ENCODE measurements at regions not wholly inside any gene's neighbourhood (a gene's known extent, or its start where the extent isn't known, plus 50 kb on each side); places are given as distances from the start of the nearest gene placed in this dataset.

DNA sequence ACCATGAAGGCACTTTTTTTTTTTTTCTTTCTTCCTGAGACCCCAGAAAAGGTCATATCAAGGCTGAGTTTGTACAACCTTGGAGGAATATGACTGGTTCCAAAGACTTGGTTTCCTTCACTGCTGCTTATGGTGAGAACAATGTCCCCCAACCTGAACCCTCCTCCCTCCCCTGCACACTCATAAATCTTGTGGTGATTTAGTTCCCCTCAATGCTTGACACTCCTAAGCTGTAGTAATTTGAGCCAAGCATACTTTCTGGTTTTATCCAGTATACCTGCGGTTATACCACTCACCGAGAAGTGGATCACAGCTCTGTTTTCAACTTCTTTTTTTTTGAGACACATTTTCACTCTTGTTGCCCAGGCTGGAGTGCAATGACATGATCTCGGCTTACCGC is 149.9 kb upstream of the KLF4 start:
- H4K8ac ChIP-seq (ENCODE audit: low read depth, low read length) = no peak overlapping the region
- H2AK5ac ChIP-seq (ENCODE audit: low read length) = no peak overlapping the region
- H3K27ac ChIP-seq (ENCODE audit: low read depth, low read length) = no peak overlapping the region
- no peak overlapping the region for H2BK5ac ChIP-seq (ENCODE audit: low read depth, low read length, poor library complexity)
- H3K9me3 ChIP-seq (ENCODE audit: insufficient read depth, low read depth, low read length) = no peaks in the 10 kb centered on the region
- H3K18ac ChIP-seq (ENCODE audit: low read length) = no peak overlapping the region
- no peak overlapping the region for H4K91ac ChIP-seq (ENCODE audit: low read depth, low read length)
- no peak for DNase-seq
- no peaks in the 10 kb centered on the region for H3K27me3 ChIP-seq (ENCODE audit: insufficient read depth, low read length)
- H3K4me2 ChIP-seq (ENCODE audit: low read length) = no peak overlapping the region
- no CpG with 5 or more reads among the region's 4 CpGs for WGBS (ENCODE audit: extremely low coverage, insufficient coverage, insufficient read length)
- no peak overlapping the region for H3K4ac ChIP-seq (ENCODE audit: low read depth, low read length)
- no peak overlapping the region for H3K9ac ChIP-seq (ENCODE audit: low read length)
- H2AFZ ChIP-seq (ENCODE audit: insufficient read depth, low read length, poor library complexity) = no peak overlapping the region
- H2BK120ac ChIP-seq (ENCODE audit: insufficient read depth, low read length, poor library complexity) = no peak overlapping the region
- no peak overlapping the region for H3K14ac ChIP-seq (ENCODE audit: low read length)
- no peak overlapping the region for H3K4me3 ChIP-seq (ENCODE audit: low read depth, low read length)
- peaks cover 5% of the 10 kb centered on the region for H3K79me1 ChIP-seq (ENCODE audit: low read length)
- H3K4me1 ChIP-seq (ENCODE audit: control insufficient read depth in 1 of 2, insufficient read depth in 2 of 2, low read length in 2 of 2) = peaks cover 0 to 4% of the 10 kb centered on the region in 2 experiments
- no peak overlapping the region for H2BK12ac ChIP-seq (ENCODE audit: low read length)
- H3K79me2 ChIP-seq (ENCODE audit: control insufficient read depth, insufficient read depth, low read length, poor library complexity) = no peaks in the 10 kb centered on the region
- no peaks in the 10 kb centered on the region for H3K36me3 ChIP-seq (ENCODE audit: control insufficient read depth in 1 of 2, insufficient read depth in 2 of 2, low read length in 2 of 2)
- no peak overlapping the region for H3K23ac ChIP-seq (ENCODE audit: low read length)
- H4K12ac ChIP-seq (ENCODE audit: low read depth, low read length) = no peak overlapping the region

DNA sequence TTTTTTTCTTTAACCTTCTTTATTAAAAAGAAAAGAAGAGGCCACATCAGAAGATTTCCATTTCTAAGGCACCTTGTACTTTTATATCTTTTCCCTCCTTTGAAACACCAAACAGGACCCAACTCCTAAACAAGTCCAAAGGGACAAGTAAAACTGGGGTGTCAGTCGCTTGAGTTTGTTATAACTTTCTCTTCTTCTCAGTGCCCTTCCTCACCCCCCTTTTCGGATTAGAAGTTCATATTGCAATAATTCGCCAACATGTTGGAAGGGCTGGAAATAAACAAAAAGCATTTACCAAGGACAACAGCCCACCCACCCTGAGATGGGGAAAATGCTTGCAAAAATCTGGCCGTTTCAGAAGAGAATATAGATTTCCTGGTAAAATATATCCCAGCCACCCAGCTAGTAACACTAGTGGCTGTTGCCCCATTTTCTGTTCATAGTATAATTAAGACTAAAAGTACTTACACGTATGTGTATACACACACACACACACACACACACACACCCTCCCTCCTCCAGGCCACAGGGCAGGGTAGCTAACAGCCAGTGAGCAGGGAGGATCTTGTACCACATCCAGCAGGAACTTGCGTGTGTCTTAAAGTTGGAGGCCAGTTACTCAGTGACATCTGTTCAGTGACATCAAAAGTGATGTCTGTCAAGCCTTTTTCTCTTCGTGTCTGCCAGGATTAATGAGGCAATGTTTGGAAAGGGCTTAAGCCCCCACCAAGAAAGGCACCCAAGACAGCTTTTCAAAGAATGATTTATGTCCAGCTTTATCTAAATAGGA is 149.1 kb upstream of the KLF4 start:
- DNase-seq = peak in 1 of 2 donors; percentile 25
- Histone ChIP-seq H3K14ac (ENCODE audit: low read length) (no peak overlapping the region), H3K36me3 (ENCODE audit: control insufficient read depth in 1 of 2, insufficient read depth in 2 of 2, low read length in 2 of 2) (no peaks in the 10 kb centered on the region), H2BK12ac (ENCODE audit: low read length) (no peak overlapping the region), H4K91ac (ENCODE audit: low read depth, low read length) (no peak overlapping the region), H3K9ac (ENCODE audit: low read length) (no peak overlapping the region), H4K12ac (ENCODE audit: low read depth, low read length) (no peak overlapping the region), H3K4me3 (ENCODE audit: low read depth, low read length) (no peak overlapping the region), H3K4me2 (ENCODE audit: low read length) (no peak overlapping the region), H3K4ac (ENCODE audit: low read depth, low read length) (no peak overlapping the region), H3K4me1 (ENCODE audit: control insufficient read depth in 1 of 2, insufficient read depth in 2 of 2, low read length in 2 of 2) (peaks cover 0 to 4% of the 10 kb centered on the region in 2 experiments), H3K79me2 (ENCODE audit: control insufficient read depth, insufficient read depth, low read length, poor library complexity) (no peaks in the 10 kb centered on the region), H2AK5ac (ENCODE audit: low read length) (no peak overlapping the region), H2AFZ (ENCODE audit: insufficient read depth, low read length, poor library complexity) (no peak overlapping the region), H3K9me3 (ENCODE audit: insufficient read depth, low read depth, low read length) (no peaks in the 10 kb centered on the region), H3K18ac (ENCODE audit: low read length) (no peak overlapping the region), H3K27ac (ENCODE audit: low read depth, low read length) (no peak overlapping the region), H3K23ac (ENCODE audit: low read length) (no peak overlapping the region), H2BK120ac (ENCODE audit: insufficient read depth, low read length, poor library complexity) (no peak overlapping the region), H2BK5ac (ENCODE audit: low read depth, low read length, poor library complexity) (no peak overlapping the region), H3K27me3 (ENCODE audit: insufficient read depth, low read length) (no peaks in the 10 kb centered on the region), H4K8ac (ENCODE audit: low read depth, low read length) (no peak overlapping the region), H3K79me1 (ENCODE audit: low read length) (peaks cover 5% of the 10 kb centered on the region)
- no CpG with 5 or more reads among the region's 7 CpGs for WGBS (ENCODE audit: extremely low coverage, insufficient coverage, insufficient read length)

DNA sequence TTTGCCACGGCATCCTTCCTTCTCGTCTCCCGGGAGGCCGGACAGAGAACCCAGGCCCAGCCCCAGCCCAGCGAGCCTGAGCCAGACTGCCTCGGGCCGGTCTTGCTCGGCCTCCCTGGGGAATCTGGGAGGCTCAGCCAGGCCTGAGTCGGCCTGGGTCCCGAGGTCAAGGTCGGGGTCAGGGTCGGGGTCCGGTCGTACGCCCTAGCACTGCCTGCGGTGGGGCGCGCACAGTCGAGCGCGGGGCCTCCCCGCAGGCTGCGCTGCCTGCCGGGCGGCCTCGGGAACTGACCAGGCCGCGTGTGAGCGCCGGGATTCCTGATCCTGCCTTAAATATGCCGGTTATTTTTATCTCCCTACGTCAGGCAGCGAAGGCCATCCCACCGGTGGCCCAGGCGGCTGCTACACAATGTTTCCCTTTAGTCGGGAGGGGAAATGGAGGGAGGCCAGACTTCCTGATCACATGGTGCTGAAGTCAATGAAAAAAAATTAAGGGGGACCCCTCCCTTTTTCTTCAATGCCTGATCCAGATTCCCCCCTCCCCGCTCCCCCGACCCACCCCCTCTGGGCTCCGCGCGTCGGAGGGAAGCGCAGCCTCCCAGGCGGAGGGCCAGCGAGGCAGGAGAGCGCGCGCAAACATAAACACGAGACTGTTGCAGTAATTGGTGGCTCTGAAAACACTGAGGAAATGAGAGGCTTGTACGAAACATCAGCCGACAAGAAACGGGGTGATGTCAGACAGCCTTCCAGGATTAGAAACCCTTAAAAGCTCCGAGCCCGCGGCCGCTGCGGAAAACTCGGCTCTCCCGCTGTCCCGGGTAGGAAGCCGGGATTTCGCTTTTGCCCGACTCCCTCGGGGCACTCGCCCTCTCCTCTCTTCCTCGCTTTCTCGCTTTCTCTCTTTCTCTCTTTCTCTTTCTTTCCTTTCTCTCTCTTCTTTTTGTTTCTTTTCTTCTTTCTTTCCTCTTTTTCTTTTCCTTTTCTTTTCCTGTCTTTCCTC is 148.2 kb upstream of the KLF4 start:
- no peak overlapping the region for H3K23ac ChIP-seq (ENCODE audit: low read length)
- H3K36me3 ChIP-seq (ENCODE audit: control insufficient read depth in 1 of 2, insufficient read depth in 2 of 2, low read length in 2 of 2) = no peaks in the 10 kb centered on the region
- no peak overlapping the region for H3K27ac ChIP-seq (ENCODE audit: low read depth, low read length)
- peak overlapping the region; percentile 96 for H3K4me2 ChIP-seq (ENCODE audit: low read length)
- peaks cover 0 to 4% of the 10 kb centered on the region in 2 experiments for H3K4me1 ChIP-seq (ENCODE audit: control insufficient read depth in 1 of 2, insufficient read depth in 2 of 2, low read length in 2 of 2)
- peak overlapping the region; percentile 19 for H2BK5ac ChIP-seq (ENCODE audit: low read depth, low read length, poor library complexity)
- DNase-seq = peak; percentile 52 to 72
- H3K14ac ChIP-seq (ENCODE audit: low read length) = peak overlapping the region; percentile 15
- peak overlapping the region; percentile 30 for H2BK12ac ChIP-seq (ENCODE audit: low read length)
- H3K79me2 ChIP-seq (ENCODE audit: control insufficient read depth, insufficient read depth, low read length, poor library complexity) = no peaks in the 10 kb centered on the region
- no peaks in the 10 kb centered on the region for H3K27me3 ChIP-seq (ENCODE audit: insufficient read depth, low read length)
- no CpG with 5 or more reads among the region's 67 CpGs for WGBS (ENCODE audit: extremely low coverage, insufficient coverage, insufficient read length)
- H3K4me3 ChIP-seq (ENCODE audit: low read depth, low read length) = peak overlapping the region; percentile 69
- H2BK120ac ChIP-seq (ENCODE audit: insufficient read depth, low read length, poor library complexity) = peak overlapping the region; percentile 13
- peaks cover 5% of the 10 kb centered on the region for H3K79me1 ChIP-seq (ENCODE audit: low read length)
- no peak overlapping the region for H2AK5ac ChIP-seq (ENCODE audit: low read length)
- peak overlapping the region; percentile 32 for H3K18ac ChIP-seq (ENCODE audit: low read length)
- no peaks in the 10 kb centered on the region for H3K9me3 ChIP-seq (ENCODE audit: insufficient read depth, low read depth, low read length)
- peak overlapping the region; percentile 60 for H3K9ac ChIP-seq (ENCODE audit: low read length)
- H4K91ac ChIP-seq (ENCODE audit: low read depth, low read length) = peak overlapping the region; percentile 52
- peak overlapping the region; percentile 78 for H2AFZ ChIP-seq (ENCODE audit: insufficient read depth, low read length, poor library complexity)
- H4K12ac ChIP-seq (ENCODE audit: low read depth, low read length) = no peak overlapping the region
- peak overlapping the region; percentile 55 for H4K8ac ChIP-seq (ENCODE audit: low read depth, low read length)
- no peak overlapping the region for H3K4ac ChIP-seq (ENCODE audit: low read depth, low read length)

DNA sequence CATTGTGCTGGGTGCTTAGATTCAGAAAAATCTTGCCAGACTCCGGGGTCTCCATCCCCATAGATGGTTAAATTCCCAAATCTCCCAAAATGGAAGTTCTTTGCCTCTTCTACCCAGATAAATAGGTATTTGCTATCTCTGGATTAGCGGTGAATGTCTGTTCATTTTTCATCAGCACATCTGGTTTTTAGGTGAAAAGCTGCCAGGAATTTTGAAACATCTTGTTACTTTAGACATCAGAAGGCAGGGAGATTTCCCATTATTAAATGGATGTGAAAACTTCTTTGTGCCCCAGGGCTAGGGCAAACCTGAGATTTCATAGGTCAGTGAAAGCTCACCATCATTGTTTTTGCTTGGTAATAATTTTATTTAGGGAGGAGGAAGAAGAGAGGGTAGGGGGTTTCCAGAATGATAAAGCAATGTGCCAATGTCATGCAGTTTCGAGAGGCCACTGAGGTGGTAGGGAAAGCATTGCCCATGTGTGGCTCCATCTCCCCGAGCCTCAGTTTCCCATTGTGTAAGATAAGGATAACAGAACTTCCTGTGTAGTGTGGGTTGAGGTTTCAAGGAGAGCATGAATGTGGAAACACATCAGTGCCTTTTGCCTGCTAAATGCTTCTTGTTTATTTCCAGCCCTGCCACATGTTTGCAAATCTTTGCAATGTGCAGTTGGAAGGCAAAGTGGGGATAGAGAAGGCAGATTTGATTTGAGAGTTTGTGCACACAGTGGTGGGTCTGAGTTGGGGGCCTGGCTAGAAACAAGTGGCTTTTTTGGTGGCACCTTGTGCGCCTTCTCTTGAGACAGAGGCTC is 147.2 kb upstream of the KLF4 start:
- Histone ChIP-seq H2BK12ac (ENCODE audit: low read length) (no peak overlapping the region), H3K14ac (ENCODE audit: low read length) (no peak overlapping the region), H4K12ac (ENCODE audit: low read depth, low read length) (no peak overlapping the region), H3K36me3 (ENCODE audit: control insufficient read depth in 1 of 2, insufficient read depth in 2 of 2, low read length in 2 of 2) (no peaks in the 10 kb centered on the region), H3K9me3 (ENCODE audit: insufficient read depth, low read depth, low read length) (no peaks in the 10 kb centered on the region), H2AFZ (ENCODE audit: insufficient read depth, low read length, poor library complexity) (no peak overlapping the region), H2AK5ac (ENCODE audit: low read length) (no peak overlapping the region), H3K4me2 (ENCODE audit: low read length) (peak overlapping the region; percentile 96), H2BK5ac (ENCODE audit: low read depth, low read length, poor library complexity) (no peak overlapping the region), H2BK120ac (ENCODE audit: insufficient read depth, low read length, poor library complexity) (no peak overlapping the region), H3K9ac (ENCODE audit: low read length) (no peak overlapping the region), H3K27me3 (ENCODE audit: insufficient read depth, low read length) (no peaks in the 10 kb centered on the region), H3K79me1 (ENCODE audit: low read length) (peaks cover 5% of the 10 kb centered on the region), H3K4me3 (ENCODE audit: low read depth, low read length) (no peak overlapping the region), H3K18ac (ENCODE audit: low read length) (no peak overlapping the region), H3K27ac (ENCODE audit: low read depth, low read length) (no peak overlapping the region), H3K4me1 (ENCODE audit: control insufficient read depth in 1 of 2, insufficient read depth in 2 of 2, low read length in 2 of 2) (peaks cover 0 to 4% of the 10 kb centered on the region in 2 experiments), H4K91ac (ENCODE audit: low read depth, low read length) (peak overlapping the region; percentile 52), H3K4ac (ENCODE audit: low read depth, low read length) (no peak overlapping the region), H3K79me2 (ENCODE audit: control insufficient read depth, insufficient read depth, low read length, poor library complexity) (no peaks in the 10 kb centered on the region), H3K23ac (ENCODE audit: low read length) (no peak overlapping the region), H4K8ac (ENCODE audit: low read depth, low read length) (peak overlapping the region; percentile 55)
- DNase-seq = no peak
- no CpG with 5 or more reads among the region's 5 CpGs for WGBS (ENCODE audit: extremely low coverage, insufficient coverage, insufficient read length)
